ENCODE measurements at regions not wholly inside any gene's neighbourhood (a gene's known extent, or its start where the extent isn't known, plus 50 kb on each side); places are given as distances from the start of the nearest gene placed in this dataset.

GRCh38 chr6:142697922-142698321 lies 247.1 kb downstream of the HIVEP2 start:
- intact Hi-C loops (cut with DNase I, micrococcal nuclease), result loop anchor here (10.0 kb wide), 2 partner anchors 327 to 727 kb away; no protein-coding TSS in a partner anchor
- no peak for ATAC-seq
- DNase-seq, result no peak

GRCh38 chr6:142698751-142699150 lies 246.2 kb downstream of the HIVEP2 start:
- intact Hi-C loops (cut with DNase I, micrococcal nuclease), result loop anchor here (10.0 kb wide), 2 partner anchors 326 to 726 kb away; no protein-coding TSS in a partner anchor
- Histone ChIP-seq H3K9me3 (no peaks in the 10 kb centered on the region), H3K36me3 (ENCODE audit: low read depth) (no peaks in the 10 kb centered on the region), H3K4me3 (no peak overlapping the region), H3K4me1 (ENCODE audit: low read depth) (no peaks in the 10 kb centered on the region)
- ATAC-seq, result no peak
- TF ChIP-seq CTCF (IDR thresholded peaks at IDR 0.05), result no peak
- no peak for DNase-seq

More at GRCh38 chr6:142697922-142698321, 247.1 kb downstream of the HIVEP2 start:
- H3K4me1 ChIP-seq (ENCODE audit: low read depth), result no peaks in the 10 kb centered on the region
- no peak overlapping the region for H3K4me3 ChIP-seq
- no peaks in the 10 kb centered on the region for H3K9me3 ChIP-seq
- no peaks in the 10 kb centered on the region for H3K36me3 ChIP-seq (ENCODE audit: low read depth)
- no peak for TF ChIP-seq CTCF (IDR thresholded peaks at IDR 0.05)

- H3K9me3 ChIP-seq, result no peaks in the 10 kb centered on the region
These were observed 245.6 kb downstream of the HIVEP2 start for GRCh38 chr6:142699391-142699790.

GRCh38 chr6:142700032-142700431 lies 244.9 kb downstream of the HIVEP2 start:
- no peaks in the 10 kb centered on the region for H3K9me3 ChIP-seq
- no peak overlapping the region for H3K4me3 ChIP-seq
- no peaks in the 10 kb centered on the region for H3K36me3 ChIP-seq (ENCODE audit: low read depth)
- DNase-seq (no peak), ATAC-seq (no peak)
- no peaks in the 10 kb centered on the region for H3K4me1 ChIP-seq (ENCODE audit: low read depth)
- intact Hi-C loops (cut with DNase I, micrococcal nuclease), result no loop called here
- no peak for TF ChIP-seq CTCF (IDR thresholded peaks at IDR 0.05)

More at GRCh38 chr6:142699391-142699790, 245.6 kb downstream of the HIVEP2 start:
- Histone ChIP-seq H3K36me3 (ENCODE audit: low read depth) (no peaks in the 10 kb centered on the region), H3K4me1 (ENCODE audit: low read depth) (no peaks in the 10 kb centered on the region), H3K4me3 (no peak overlapping the region)
- intact Hi-C loops (cut with DNase I, micrococcal nuclease), result loop anchor here (10.0 kb wide), 2 partner anchors 325 to 725 kb away; no protein-coding TSS in a partner anchor
- no peak for ATAC-seq
- TF ChIP-seq CTCF (IDR thresholded peaks at IDR 0.05), result no peak
- no peak for DNase-seq

- Histone ChIP-seq H3K4me1 (ENCODE audit: low read depth) (no peaks in the 10 kb centered on the region), H3K9me3 (no peaks in the 10 kb centered on the region), H3K36me3 (ENCODE audit: low read depth) (no peaks in the 10 kb centered on the region), H3K4me3 (no peak overlapping the region)
- ATAC-seq, result no peak
- intact Hi-C loops (cut with DNase I, micrococcal nuclease), result no loop called here
- DNase-seq, result no peak
- no peak for TF ChIP-seq CTCF (IDR thresholded peaks at IDR 0.05)
These were observed 244.2 kb downstream of the HIVEP2 start for GRCh38 chr6:142700671-142701312.

Data from mucosa of descending colon (tissue), 3 donors.